Vagina (tissue), 2 donors: ENCODE measurements at regions not wholly inside any gene's neighbourhood (a gene's known extent, or its start where the extent isn't known, plus 50 kb on each side); places are given as distances from the start of the nearest gene placed in this dataset.
"Not testable (repeated sequence)": the region's sequence is repeated elsewhere in the genome, so short reads cannot be mapped to it uniquely, and the experiment has no call there.

ENCODE experiments used
- DNase-seq, 2 donors: peaks; one replicate each; pipeline ENCODE4 v3.0.0-alpha.2; 2017; ENCODE audit errors: extremely low spot score in 2 of 2
- H3K27ac ChIP-seq: fragments of 200-600 bp; sonication (generic); one replicate; pipeline ENCODE4 v1.5.1; 2019
- H3K27me3 ChIP-seq: fragments of 200-600 bp; sonication (generic); one replicate; pipeline ENCODE4 v1.5.1; 2019
- H3K36me3 ChIP-seq, 2 donors: fragments of 200-600 bp; sonication (generic); one replicate each; pipeline ENCODE4 v1.5.1; 2017 to 2019
- H3K4me1 ChIP-seq: fragments of 200-600 bp; sonication (generic); one replicate; pipeline ENCODE4 v1.5.1; 2019
- H3K4me3 ChIP-seq, 2 donors: fragments of 200-600 bp; sonication (generic); 1 replicate in 1 of 2; 2 replicates in 1 of 2; pipeline ENCODE4 v1.5.1; 2016 to 2019
- H3K9me3 ChIP-seq: fragments of 200-600 bp; sonication (generic); one replicate; pipeline ENCODE4 v1.5.1; 2019
- CTCF ChIP-seq, 3 experiments: fragments of 450-650 bp in 2 of 3; fragments of 200-600 bp in 1 of 3; sonication (generic) in 1 of 3; IDR thresholded peaks; one replicate each; pipeline ENCODE4 v1.5.1; 2017 to 2019; ENCODE audit warnings: antibody characterized with exemption in 3 of 3, mild to moderate bottlenecking in 2 of 3, moderate library complexity in 2 of 3
- POLR2A ChIP-seq, 2 donors: fragments of 450-650 bp; IDR thresholded peaks; one replicate each; pipeline ENCODE4 v1.6.1; 2017; ENCODE audit warnings: antibody characterized with exemption in 2 of 2, mild to moderate bottlenecking in 2 of 2, moderate library complexity in 2 of 2
- POLR2AphosphoS5 ChIP-seq, 2 donors: sonication (generic); formaldehyde crosslinking; IDR thresholded peaks; one replicate each; pipeline ENCODE4 v1.9.0; 2017; ENCODE audit warnings: antibody characterized with exemption in 2 of 2, mild to moderate bottlenecking in 2 of 2, low read depth in 1 of 2; ENCODE audit not compliant: insufficient read depth in 1 of 2
- intact Hi-C: fragments of 100-400 bp; cut with DNase I; formaldehyde crosslinking; loops from one replicate; pipeline ENCODE4 v1.15.1; 2023

- H3K36me3 ChIP-seq: no peaks in the 10 kb centered on the region
- no peaks in the 10 kb centered on the region for H3K4me1 ChIP-seq
- H3K27ac ChIP-seq: no peak overlapping the region
- H3K4me3 ChIP-seq: no peak overlapping the region
- TF ChIP-seq POLR2AphosphoS5 (IDR thresholded peaks at IDR 0.05; ENCODE audit: insufficient read depth in 1 of 2, low read depth in 1 of 2) (no peak), CTCF (IDR thresholded peaks at IDR 0.05) (no peak), POLR2A (IDR thresholded peaks at IDR 0.05) (no peak)
- no peaks in the 10 kb centered on the region for H3K9me3 ChIP-seq
- no peak for DNase-seq
- intact Hi-C loops: no loop called here
- no peaks in the 10 kb centered on the region for H3K27me3 ChIP-seq
These were observed 87.7 kb upstream of the MAGI3 start for GRCh38 chr1:113302636-113303035.

- intact Hi-C loops: no loop called here
- no peak for DNase-seq
- no peak overlapping the region for H3K27ac ChIP-seq
These were observed 87.0 kb upstream of the MAGI3 start for GRCh38 chr1:113303267-113303666.

GRCh38 chr1:113305029-113305428, 85.3 kb upstream of the MAGI3 start:
- DNase-seq: not testable (repeated sequence)

More at GRCh38 chr1:113303267-113303666, 87.0 kb upstream of the MAGI3 start:
- H3K36me3 ChIP-seq: no peaks in the 10 kb centered on the region
- H3K9me3 ChIP-seq: no peaks in the 10 kb centered on the region
- H3K27me3 ChIP-seq: no peaks in the 10 kb centered on the region
- H3K4me1 ChIP-seq: no peaks in the 10 kb centered on the region
- no peak overlapping the region for H3K4me3 ChIP-seq
- TF ChIP-seq CTCF (IDR thresholded peaks at IDR 0.05): no peak
- TF ChIP-seq POLR2AphosphoS5 (IDR thresholded peaks at IDR 0.05; ENCODE audit: insufficient read depth in 1 of 2, low read depth in 1 of 2): no peak
- no peak for TF ChIP-seq POLR2A (IDR thresholded peaks at IDR 0.05)

GRCh38 chr1:113307771-113308445, 82.4 kb upstream of the MAGI3 start:
- Histone ChIP-seq H3K27me3 (no peaks in the 10 kb centered on the region), H3K4me1 (no peaks in the 10 kb centered on the region), H3K9me3 (no peaks in the 10 kb centered on the region), H3K27ac (no peak overlapping the region), H3K4me3 (no peak overlapping the region), H3K36me3 (no peaks in the 10 kb centered on the region)
- intact Hi-C loops: no loop called here
- TF ChIP-seq POLR2A (IDR thresholded peaks at IDR 0.05) (no peak), POLR2AphosphoS5 (IDR thresholded peaks at IDR 0.05; ENCODE audit: insufficient read depth in 1 of 2, low read depth in 1 of 2) (peak in 1 of 2 donors; percentile 30)
- no peak for DNase-seq

More at GRCh38 chr1:113305029-113305428, 85.3 kb upstream of the MAGI3 start:
- H3K27ac ChIP-seq, H3K36me3 ChIP-seq, intact Hi-C loops, H3K4me3 ChIP-seq, H3K4me1 ChIP-seq, H3K27me3 ChIP-seq, H3K9me3 ChIP-seq: not testable (repeated sequence)

- intact Hi-C loops, H3K4me3 ChIP-seq: not testable (repeated sequence)
These were observed 77.7 kb upstream of the MAGI3 start for GRCh38 chr1:113312651-113313050.

GRCh38 chr1:113314600-113314999, 75.7 kb upstream of the MAGI3 start:
- Histone ChIP-seq H3K36me3 (no peaks in the 10 kb centered on the region), H3K27me3 (no peaks in the 10 kb centered on the region), H3K27ac (no peak overlapping the region), H3K4me1 (no peaks in the 10 kb centered on the region), H3K4me3 (no peak overlapping the region), H3K9me3 (no peaks in the 10 kb centered on the region)
- TF ChIP-seq POLR2AphosphoS5 (IDR thresholded peaks at IDR 0.05; ENCODE audit: insufficient read depth in 1 of 2, low read depth in 1 of 2) (no peak), POLR2A (IDR thresholded peaks at IDR 0.05) (no peak), CTCF (IDR thresholded peaks at IDR 0.05) (no peak)
- intact Hi-C loops: no loop called here
- DNase-seq: no peak

More at GRCh38 chr1:113312651-113313050, 77.7 kb upstream of the MAGI3 start:
- not testable (repeated sequence) for H3K9me3 ChIP-seq, H3K4me1 ChIP-seq, DNase-seq, H3K27me3 ChIP-seq, H3K27ac ChIP-seq, H3K36me3 ChIP-seq
